GM23338 (cell line): ENCODE measurements at regions not wholly inside any gene's neighbourhood (a gene's known extent, or its start where the extent isn't known, plus 50 kb on each side); places are given as distances from the start of the nearest gene placed in this dataset.

Experiments
- CREB1 ChIP-seq: fragments of 250-450 bp; sonication (Bioruptor Pico); IDR thresholded peaks from 2 replicates; pipeline ENCODE4 v1.5.0; 2020; ENCODE audit warnings: low read depth, mild to moderate bottlenecking, moderate library complexity
- EZH2 ChIP-seq: fragments of 200-600 bp; sonication (generic); IDR thresholded peaks from one replicate; pipeline ENCODE4 v1.8.0; 2017; ENCODE audit warnings: antibody characterized with exemption, mild to moderate bottlenecking, low read depth; ENCODE audit not compliant: unreplicated experiment
- EZH2phosphoT487 ChIP-seq: fragments of 200-600 bp; sonication (generic); IDR thresholded peaks from one replicate; pipeline ENCODE4 v1.8.1; 2018; ENCODE audit warnings: antibody characterized with exemption; ENCODE audit not compliant: unreplicated experiment
- JUNB ChIP-seq: IDR thresholded peaks from one replicate; pipeline ENCODE4 v1.6.1; 2016; ENCODE audit warnings: antibody characterized with exemption; ENCODE audit not compliant: unreplicated experiment
- POLR2AphosphoS5 ChIP-seq: IDR thresholded peaks from 2 replicates; pipeline ENCODE4 v1.6.1; 2016; ENCODE audit warnings: antibody characterized with exemption, low read depth
- ZNF331 ChIP-seq: fragments of 250-450 bp; sonication (Bioruptor Pico); IDR thresholded peaks from 2 replicates; pipeline ENCODE4 v1.5.0; 2020; ENCODE audit warnings: low read depth, mild to moderate bottlenecking, moderate library complexity
- TF ChIP-seq, protein P1 (sequence below), 2 experiments: fragments of 200-600 bp in 1 of 2; sonication (generic) in 1 of 2; conservative IDR thresholded peaks; 2 replicates each; pipeline versions ENCODE4 v1.5.1 to v1.6.1; 2016 to 2017; ENCODE audit warnings: antibody characterized with exemption in 2 of 2, low read depth in 2 of 2, mild to moderate bottlenecking in 2 of 2, moderate library complexity in 1 of 2
- TF ChIP-seq, protein P2 (sequence below): IDR thresholded peaks from one replicate; pipeline ENCODE4 v1.6.1; 2018; ENCODE audit warnings: antibody characterized with exemption; ENCODE audit not compliant: unreplicated experiment

DNA sequence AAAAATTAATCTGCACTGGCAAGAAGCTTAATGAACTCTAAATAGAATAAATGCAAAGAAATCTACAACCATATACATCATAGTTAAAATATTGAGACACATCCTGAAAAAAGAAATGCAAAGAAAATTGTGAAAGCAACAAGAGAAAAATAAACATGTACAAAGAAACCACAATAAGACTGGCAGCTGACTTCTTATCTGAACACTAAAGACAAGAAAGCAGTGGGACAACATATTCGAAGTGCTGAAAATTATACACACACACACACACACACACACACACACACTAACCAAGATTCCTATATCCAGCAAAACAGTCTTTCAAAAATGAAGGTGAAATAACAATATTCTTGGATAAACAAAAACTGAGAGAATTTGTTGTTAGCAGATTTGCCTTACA lies 366.5 kb upstream of the C16orf82 start:
- TF ChIP-seq EZH2phosphoT487 (no peak), ZNF331 (CRISPR knock-in tag) (no peak), POLR2AphosphoS5 (no peak), EZH2 (no peak), CREB1 (no peak), JUNB (no peak)
- TF ChIP-seq, protein P1, sequence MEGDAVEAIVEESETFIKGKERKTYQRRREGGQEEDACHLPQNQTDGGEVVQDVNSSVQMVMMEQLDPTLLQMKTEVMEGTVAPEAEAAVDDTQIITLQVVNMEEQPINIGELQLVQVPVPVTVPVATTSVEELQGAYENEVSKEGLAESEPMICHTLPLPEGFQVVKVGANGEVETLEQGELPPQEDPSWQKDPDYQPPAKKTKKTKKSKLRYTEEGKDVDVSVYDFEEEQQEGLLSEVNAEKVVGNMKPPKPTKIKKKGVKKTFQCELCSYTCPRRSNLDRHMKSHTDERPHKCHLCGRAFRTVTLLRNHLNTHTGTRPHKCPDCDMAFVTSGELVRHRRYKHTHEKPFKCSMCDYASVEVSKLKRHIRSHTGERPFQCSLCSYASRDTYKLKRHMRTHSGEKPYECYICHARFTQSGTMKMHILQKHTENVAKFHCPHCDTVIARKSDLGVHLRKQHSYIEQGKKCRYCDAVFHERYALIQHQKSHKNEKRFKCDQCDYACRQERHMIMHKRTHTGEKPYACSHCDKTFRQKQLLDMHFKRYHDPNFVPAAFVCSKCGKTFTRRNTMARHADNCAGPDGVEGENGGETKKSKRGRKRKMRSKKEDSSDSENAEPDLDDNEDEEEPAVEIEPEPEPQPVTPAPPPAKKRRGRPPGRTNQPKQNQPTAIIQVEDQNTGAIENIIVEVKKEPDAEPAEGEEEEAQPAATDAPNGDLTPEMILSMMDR (conservative IDR thresholded peaks at IDR 0.05; ENCODE audit: low read depth in 2 of 2): no peak
- TF ChIP-seq, protein P2, sequence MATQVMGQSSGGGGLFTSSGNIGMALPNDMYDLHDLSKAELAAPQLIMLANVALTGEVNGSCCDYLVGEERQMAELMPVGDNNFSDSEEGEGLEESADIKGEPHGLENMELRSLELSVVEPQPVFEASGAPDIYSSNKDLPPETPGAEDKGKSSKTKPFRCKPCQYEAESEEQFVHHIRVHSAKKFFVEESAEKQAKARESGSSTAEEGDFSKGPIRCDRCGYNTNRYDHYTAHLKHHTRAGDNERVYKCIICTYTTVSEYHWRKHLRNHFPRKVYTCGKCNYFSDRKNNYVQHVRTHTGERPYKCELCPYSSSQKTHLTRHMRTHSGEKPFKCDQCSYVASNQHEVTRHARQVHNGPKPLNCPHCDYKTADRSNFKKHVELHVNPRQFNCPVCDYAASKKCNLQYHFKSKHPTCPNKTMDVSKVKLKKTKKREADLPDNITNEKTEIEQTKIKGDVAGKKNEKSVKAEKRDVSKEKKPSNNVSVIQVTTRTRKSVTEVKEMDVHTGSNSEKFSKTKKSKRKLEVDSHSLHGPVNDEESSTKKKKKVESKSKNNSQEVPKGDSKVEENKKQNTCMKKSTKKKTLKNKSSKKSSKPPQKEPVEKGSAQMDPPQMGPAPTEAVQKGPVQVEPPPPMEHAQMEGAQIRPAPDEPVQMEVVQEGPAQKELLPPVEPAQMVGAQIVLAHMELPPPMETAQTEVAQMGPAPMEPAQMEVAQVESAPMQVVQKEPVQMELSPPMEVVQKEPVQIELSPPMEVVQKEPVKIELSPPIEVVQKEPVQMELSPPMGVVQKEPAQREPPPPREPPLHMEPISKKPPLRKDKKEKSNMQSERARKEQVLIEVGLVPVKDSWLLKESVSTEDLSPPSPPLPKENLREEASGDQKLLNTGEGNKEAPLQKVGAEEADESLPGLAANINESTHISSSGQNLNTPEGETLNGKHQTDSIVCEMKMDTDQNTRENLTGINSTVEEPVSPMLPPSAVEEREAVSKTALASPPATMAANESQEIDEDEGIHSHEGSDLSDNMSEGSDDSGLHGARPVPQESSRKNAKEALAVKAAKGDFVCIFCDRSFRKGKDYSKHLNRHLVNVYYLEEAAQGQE: no peak
